Endothelial cell (in vitro differentiated cells): ENCODE measurements at regions not wholly inside any gene's neighbourhood (a gene's known extent, or its start where the extent isn't known, plus 50 kb on each side); places are given as distances from the start of the nearest gene placed in this dataset.

ENCODE experiments used
- DNase-seq: peaks from one replicate; pipeline ENCODE4 v3.0.0; 2021; ENCODE audit warnings: low spot score
- H3K27ac Mint-ChIP-seq: one replicate; pipeline ENCODE4 v1.8.0; 2021; ENCODE audit warnings: mixed read lengths, inconsistent platforms; ENCODE audit not compliant: unreplicated experiment
- H3K27me3 Mint-ChIP-seq: one replicate; pipeline ENCODE4 v1.8.0; 2021; ENCODE audit warnings: mild to moderate bottlenecking, moderate library complexity, mixed read lengths, inconsistent platforms; ENCODE audit not compliant: unreplicated experiment
- H3K36me3 Mint-ChIP-seq: one replicate; pipeline ENCODE4 v1.8.0; 2021; ENCODE audit warnings: mild to moderate bottlenecking, low read depth, mixed read lengths, inconsistent platforms; ENCODE audit not compliant: unreplicated experiment
- H3K4me1 Mint-ChIP-seq: one replicate; pipeline ENCODE4 v1.8.0; 2021; ENCODE audit warnings: mild to moderate bottlenecking, mixed read lengths, inconsistent platforms; ENCODE audit not compliant: unreplicated experiment
- H3K4me3 Mint-ChIP-seq: one replicate; pipeline ENCODE4 v1.8.0; 2021; ENCODE audit warnings: mild to moderate bottlenecking, mixed read lengths, inconsistent platforms; ENCODE audit not compliant: unreplicated experiment
- H3K9me3 Mint-ChIP-seq: one replicate; pipeline ENCODE4 v1.8.0; 2021; ENCODE audit warnings: mixed read lengths, inconsistent platforms; ENCODE audit not compliant: unreplicated experiment
- TF ChIP-seq, protein P1 (sequence below): fragments of 200-600 bp; sonication (generic); IDR thresholded peaks from one replicate; pipeline ENCODE4 v1.5.0; 2021; ENCODE audit warnings: antibody characterized with exemption; ENCODE audit not compliant: unreplicated experiment

DNA sequence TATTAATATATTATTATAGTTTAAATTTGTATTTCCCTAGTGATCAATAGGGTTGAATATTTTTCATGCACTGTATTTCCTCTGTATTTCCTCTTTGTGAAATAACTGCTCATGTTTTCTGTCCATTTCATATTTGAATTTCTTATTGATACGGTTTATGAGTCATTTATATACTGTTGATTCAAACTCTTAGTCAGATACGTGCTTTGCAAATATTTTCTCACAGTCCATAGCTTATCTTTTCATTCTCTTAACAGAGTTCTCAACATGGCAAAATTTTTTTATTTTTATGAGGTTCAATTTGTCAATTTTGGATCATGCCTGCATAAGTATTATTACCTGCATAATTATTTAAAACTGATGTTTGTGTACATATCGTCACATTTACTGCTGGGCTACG, 329.6 kb downstream of the HAO1 start:
- TF ChIP-seq, protein P1, sequence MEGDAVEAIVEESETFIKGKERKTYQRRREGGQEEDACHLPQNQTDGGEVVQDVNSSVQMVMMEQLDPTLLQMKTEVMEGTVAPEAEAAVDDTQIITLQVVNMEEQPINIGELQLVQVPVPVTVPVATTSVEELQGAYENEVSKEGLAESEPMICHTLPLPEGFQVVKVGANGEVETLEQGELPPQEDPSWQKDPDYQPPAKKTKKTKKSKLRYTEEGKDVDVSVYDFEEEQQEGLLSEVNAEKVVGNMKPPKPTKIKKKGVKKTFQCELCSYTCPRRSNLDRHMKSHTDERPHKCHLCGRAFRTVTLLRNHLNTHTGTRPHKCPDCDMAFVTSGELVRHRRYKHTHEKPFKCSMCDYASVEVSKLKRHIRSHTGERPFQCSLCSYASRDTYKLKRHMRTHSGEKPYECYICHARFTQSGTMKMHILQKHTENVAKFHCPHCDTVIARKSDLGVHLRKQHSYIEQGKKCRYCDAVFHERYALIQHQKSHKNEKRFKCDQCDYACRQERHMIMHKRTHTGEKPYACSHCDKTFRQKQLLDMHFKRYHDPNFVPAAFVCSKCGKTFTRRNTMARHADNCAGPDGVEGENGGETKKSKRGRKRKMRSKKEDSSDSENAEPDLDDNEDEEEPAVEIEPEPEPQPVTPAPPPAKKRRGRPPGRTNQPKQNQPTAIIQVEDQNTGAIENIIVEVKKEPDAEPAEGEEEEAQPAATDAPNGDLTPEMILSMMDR = no peak
- Mint-ChIP-seq H3K27ac (no peak overlapping the region), H3K9me3 (no peaks in the 10 kb centered on the region), H3K4me1 (no peaks in the 10 kb centered on the region), H3K4me3 (no peak overlapping the region), H3K27me3 (no peaks in the 10 kb centered on the region), H3K36me3 (no peaks in the 10 kb centered on the region)
- DNase-seq = no peak

DNA sequence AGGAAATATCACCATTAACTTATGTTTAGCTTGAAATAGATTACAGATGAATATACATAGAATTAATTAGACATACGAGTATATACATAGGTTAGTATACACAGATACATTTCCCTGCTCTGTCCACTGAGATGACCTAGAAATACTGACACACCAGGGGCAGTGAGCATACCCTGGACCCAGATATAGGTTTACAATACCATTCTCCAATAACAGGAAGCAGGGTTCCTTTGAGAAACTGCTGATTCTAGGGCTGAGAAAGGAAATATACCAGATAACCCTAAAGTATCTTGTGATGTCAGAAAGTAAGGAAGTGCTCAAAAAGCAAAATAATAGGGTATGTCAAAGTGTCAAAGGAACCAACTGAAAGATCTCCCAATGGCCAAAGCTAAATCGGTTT, 322.5 kb downstream of the HAO1 start:
- Mint-ChIP-seq H3K36me3 (peaks cover 3% of the 10 kb centered on the region), H3K27ac (peak overlapping the region; percentile 33), H3K9me3 (no peaks in the 10 kb centered on the region), H3K4me3 (no peak overlapping the region), H3K4me1 (peaks cover 17% of the 10 kb centered on the region), H3K27me3 (no peaks in the 10 kb centered on the region)
- TF ChIP-seq, protein P1 = no peak
- DNase-seq = no peak

DNA sequence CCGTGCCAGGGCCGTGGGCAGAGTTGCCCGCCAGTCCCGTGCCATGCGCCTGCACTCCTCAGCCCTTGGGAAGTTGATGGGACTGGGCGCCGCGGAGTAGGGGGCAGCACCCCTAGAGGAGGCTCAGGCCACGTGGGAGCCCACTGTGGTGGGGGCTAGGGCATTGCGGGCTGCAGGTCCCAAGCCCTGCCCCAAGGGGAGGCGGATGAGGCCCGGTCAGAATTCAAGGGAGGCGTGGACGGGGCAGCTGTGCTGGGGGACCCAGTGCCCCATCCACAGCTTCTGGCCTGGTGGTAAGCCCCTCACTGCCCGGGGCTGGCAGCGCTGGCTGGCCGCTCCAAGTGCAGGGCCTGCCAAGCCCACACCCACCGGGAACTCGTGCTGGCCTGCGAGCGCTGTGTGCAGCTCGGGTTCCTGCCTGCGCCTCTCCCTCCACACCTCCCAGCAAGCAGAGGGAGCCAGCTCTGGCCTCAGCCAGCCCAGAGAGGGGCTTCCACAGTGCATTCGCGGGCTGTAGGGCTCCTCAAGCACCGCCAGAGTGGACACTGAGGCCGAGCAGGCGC, 317.8 kb downstream of the HAO1 start:
- TF ChIP-seq, protein P1 = no peak
- H3K4me1 Mint-ChIP-seq = peaks cover 11% of the 10 kb centered on the region
- peaks cover 3% of the 10 kb centered on the region for H3K36me3 Mint-ChIP-seq
- H3K27me3 Mint-ChIP-seq = no peaks in the 10 kb centered on the region
- DNase-seq = no peak
- no peaks in the 10 kb centered on the region for H3K9me3 Mint-ChIP-seq
- no peak overlapping the region for H3K27ac Mint-ChIP-seq
- H3K4me3 Mint-ChIP-seq = no peak overlapping the region

DNA sequence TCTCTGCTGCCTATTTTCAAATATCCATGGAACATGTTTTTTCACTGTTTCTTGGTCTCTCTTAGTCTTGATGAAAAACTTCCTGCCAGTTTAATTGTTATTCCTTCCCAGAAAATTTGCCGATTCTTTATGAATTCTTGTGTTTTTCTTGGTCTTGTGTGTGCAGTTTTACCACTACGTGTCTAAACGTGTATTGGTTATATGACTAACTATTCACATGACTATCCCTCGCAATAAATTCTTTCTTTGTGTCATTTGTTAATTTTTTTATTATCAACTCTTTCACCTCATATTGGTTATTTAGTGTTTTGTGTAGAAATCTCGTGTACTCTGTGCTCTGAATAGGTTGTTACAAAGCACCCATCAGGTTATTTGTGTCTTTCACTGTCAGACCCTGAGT, 315.4 kb downstream of the HAO1 start:
- H3K4me3 Mint-ChIP-seq = no peak overlapping the region
- DNase-seq = no peak
- H3K4me1 Mint-ChIP-seq = no peaks in the 10 kb centered on the region
- TF ChIP-seq, protein P1 = no peak
- H3K36me3 Mint-ChIP-seq = peaks cover 3% of the 10 kb centered on the region
- H3K9me3 Mint-ChIP-seq = no peaks in the 10 kb centered on the region
- H3K27me3 Mint-ChIP-seq = no peaks in the 10 kb centered on the region
- no peak overlapping the region for H3K27ac Mint-ChIP-seq

DNA sequence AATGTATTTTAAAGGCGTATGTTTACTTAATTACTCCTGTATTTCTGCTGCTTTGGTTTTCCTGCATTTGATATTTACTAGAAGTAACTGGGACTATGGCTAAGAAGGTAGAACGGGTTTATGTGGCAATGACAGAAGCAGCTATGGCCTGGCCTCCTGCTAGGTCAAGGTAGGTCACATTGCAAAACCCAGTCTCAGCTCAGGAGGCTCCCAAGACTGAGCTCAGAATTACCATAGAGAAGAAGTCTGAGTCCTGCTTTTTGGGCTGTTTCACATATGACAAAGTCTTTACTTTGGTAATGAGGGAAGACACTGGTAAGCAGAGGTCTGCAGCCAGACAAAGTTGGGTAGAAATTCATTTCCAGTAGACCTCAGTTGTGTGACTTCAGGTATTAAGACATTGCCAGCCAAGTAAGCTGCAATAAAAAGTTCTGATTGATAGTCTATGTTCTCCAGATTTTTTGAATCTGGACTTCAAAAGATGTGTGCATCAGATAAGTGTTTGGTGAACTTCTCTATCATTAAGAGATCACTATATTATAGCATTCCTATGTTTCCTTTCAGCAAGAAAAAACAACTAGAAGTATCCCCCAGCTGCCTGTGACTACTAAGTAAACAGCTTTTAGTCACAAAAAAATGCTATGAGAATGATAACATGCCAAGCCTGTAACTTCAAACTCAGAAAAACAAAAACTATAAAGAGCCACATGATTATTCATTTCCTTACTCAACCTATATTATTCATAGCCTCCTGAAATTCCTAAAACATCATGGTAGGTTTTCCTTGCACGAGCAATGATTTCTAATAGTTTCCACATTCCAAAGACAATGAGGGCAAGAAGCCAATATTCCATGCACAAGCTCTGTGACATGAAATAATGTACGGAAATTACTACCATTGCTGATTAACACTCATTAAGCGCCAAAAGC, 312.3 kb downstream of the HAO1 start:
- Mint-ChIP-seq H3K36me3 (no peaks in the 10 kb centered on the region), H3K9me3 (no peaks in the 10 kb centered on the region), H3K27ac (no peak overlapping the region), H3K27me3 (peaks cover 1% of the 10 kb centered on the region), H3K4me3 (no peak overlapping the region), H3K4me1 (peaks cover 3% of the 10 kb centered on the region)
- no peak for DNase-seq
- TF ChIP-seq, protein P1 = no peak
